Stomach (tissue), 4 donors: ENCODE measurements at regions not wholly inside any gene's neighbourhood (a gene's known extent, or its start where the extent isn't known, plus 50 kb on each side); places are given as distances from the start of the nearest gene placed in this dataset.

Experiments
- CTCF ChIP-seq, 7 experiments: fragments of 450-650 bp in 4 of 7; fragments of 200-600 bp in 3 of 7; sonication (generic) in 3 of 7; IDR thresholded peaks; one replicate each; pipeline ENCODE4 v1.5.1; 2016 to 2019; ENCODE audit warnings: antibody characterized with exemption in 7 of 7, control low read depth in 2 of 7, mild to moderate bottlenecking in 1 of 7
- EP300 ChIP-seq: sonication (generic); formaldehyde crosslinking; IDR thresholded peaks from one replicate; pipeline ENCODE4 v1.6.1; 2017; ENCODE audit warnings: antibody characterized with exemption
- POLR2A ChIP-seq, 4 donors: fragments of 450-650 bp; IDR thresholded peaks; one replicate each; pipeline ENCODE4 v1.6.1; 2016; ENCODE audit warnings: antibody characterized with exemption in 4 of 4, control low read depth in 2 of 4, mild to moderate bottlenecking in 1 of 4, moderate library complexity in 1 of 4

GRCh38 chr10:10813656-10814055, 204.0 kb upstream of the CELF2 start:
- TF ChIP-seq CTCF (IDR thresholded peaks at IDR 0.05) (no peak), POLR2A (IDR thresholded peaks at IDR 0.05) (no peak), EP300 (no peak)
